Mesenchymal stem cell (in vitro differentiated cells and primary cell): ENCODE measurements at regions not wholly inside any gene's neighbourhood (a gene's known extent, or its start where the extent isn't known, plus 50 kb on each side); places are given as distances from the start of the nearest gene placed in this dataset.

Experiments used
- DNase-seq: peaks from one replicate; pipeline ENCODE4 v3.0.0-alpha.2; 2013
- H2AFZ ChIP-seq: one replicate; pipeline ENCODE4 v1.6.1; 2013; ENCODE audit warnings: low read depth, mild to moderate bottlenecking, control low read depth, inconsistent platforms, low read length, moderate library complexity
- H2AK5ac ChIP-seq: 2 replicates; pipeline ENCODE4 v1.6.1; 2013; ENCODE audit warnings: low read length, moderate library complexity, mild to moderate bottlenecking, inconsistent platforms; ENCODE audit not compliant: severe bottlenecking
- H2BK120ac ChIP-seq: one replicate; pipeline ENCODE4 v1.6.1; 2013; ENCODE audit warnings: low read depth, mild to moderate bottlenecking, inconsistent platforms, low read length, moderate library complexity
- H2BK12ac ChIP-seq, 2 experiments: one replicate each; pipeline ENCODE4 v1.6.1; 2013; ENCODE audit warnings: inconsistent platforms in 2 of 2, low read length in 2 of 2, mild to moderate bottlenecking in 2 of 2, moderate library complexity in 2 of 2, control low read depth in 1 of 2
- H2BK15ac ChIP-seq: one replicate; pipeline ENCODE4 v1.6.1; 2013; ENCODE audit warnings: mild to moderate bottlenecking, low read depth, inconsistent platforms; ENCODE audit not compliant: poor library complexity, severe bottlenecking
- H2BK5ac ChIP-seq: 2 replicates; pipeline ENCODE4 v1.6.1; 2013; ENCODE audit warnings: low read depth, mild to moderate bottlenecking, low read length, control low read depth, inconsistent platforms; ENCODE audit not compliant: poor library complexity, severe bottlenecking
- H3K14ac ChIP-seq, 2 experiments: one replicate each; pipeline ENCODE4 v1.6.1; 2013; ENCODE audit warnings: inconsistent platforms in 2 of 2, low read length in 2 of 2, control low read depth in 1 of 2, mild to moderate bottlenecking in 1 of 2, moderate library complexity in 1 of 2
- H3K18ac ChIP-seq, 2 experiments: one replicate each; pipeline ENCODE4 v1.6.1; 2013; ENCODE audit warnings: inconsistent platforms in 2 of 2, low read length in 2 of 2, control low read depth in 1 of 2, low read depth in 1 of 2, mild to moderate bottlenecking in 1 of 2
- H3K23ac ChIP-seq, 2 experiments: one replicate each; pipeline ENCODE4 v1.6.1; 2013; ENCODE audit warnings: inconsistent platforms in 2 of 2, low read length in 2 of 2, mild to moderate bottlenecking in 2 of 2, moderate library complexity in 2 of 2, control low read depth in 1 of 2
- H3K27ac ChIP-seq: 2 replicates; pipeline ENCODE4 v1.5.1; 2013; ENCODE audit warnings: mild to moderate bottlenecking, moderate library complexity, low read length, control low read depth, inconsistent platforms; ENCODE audit not compliant: poor library complexity, severe bottlenecking
- H3K27me3 ChIP-seq, 2 experiments: 2 replicates each; pipeline versions ENCODE4 v1.6.1 to v1.7.0; 2013; ENCODE audit warnings: low read length in 2 of 2, mild to moderate bottlenecking in 2 of 2, moderate library complexity in 2 of 2, control low read depth in 1 of 2, inconsistent platforms in 1 of 2; ENCODE audit not compliant: control insufficient read depth in 1 of 2, insufficient read depth in 1 of 2
- H3K36me3 ChIP-seq, 2 experiments: 2 replicates each; pipeline versions ENCODE4 v1.6.1 to v1.7.0; 2013; ENCODE audit warnings: low read length in 2 of 2, control low read depth in 1 of 2, inconsistent platforms in 1 of 2, low read depth in 1 of 2, mild to moderate bottlenecking in 1 of 2; ENCODE audit not compliant: insufficient read depth in 2 of 2, control insufficient read depth in 1 of 2
- H3K4ac ChIP-seq, 2 experiments: one replicate each; pipeline ENCODE4 v1.6.1; 2013; ENCODE audit warnings: inconsistent platforms in 2 of 2, low read length in 2 of 2, mild to moderate bottlenecking in 2 of 2, moderate library complexity in 2 of 2, control low read depth in 1 of 2, low read depth in 1 of 2
- H3K4me1 ChIP-seq: 2 replicates; pipeline ENCODE4 v1.6.1; 2013; ENCODE audit warnings: low read depth, low read length, control low read depth; ENCODE audit not compliant: control insufficient read depth, insufficient read depth
- H3K4me2 ChIP-seq: 2 replicates; pipeline ENCODE4 v1.6.1; 2013; ENCODE audit warnings: low read length, mild to moderate bottlenecking, inconsistent platforms; ENCODE audit not compliant: poor library complexity, severe bottlenecking
- H3K4me3 ChIP-seq, 2 experiments: 2 replicates each; pipeline versions ENCODE4 v1.5.1 to v1.7.0; 2013; ENCODE audit warnings: low read length in 2 of 2, mild to moderate bottlenecking in 2 of 2, control low read depth in 1 of 2, low read depth in 1 of 2; ENCODE audit not compliant: insufficient read depth in 1 of 2
- H3K79me1 ChIP-seq: replicated peaks from 2 replicates; pipeline ENCODE4 v1.6.1; 2013; ENCODE audit warnings: mild to moderate bottlenecking, control low read depth, low read length, inconsistent platforms; ENCODE audit not compliant: poor library complexity, severe bottlenecking
- H3K9ac ChIP-seq: 2 replicates; pipeline ENCODE4 v1.7.0; 2013; ENCODE audit warnings: mild to moderate bottlenecking, low read length, moderate library complexity
- H3K9me3 ChIP-seq: 2 replicates; pipeline ENCODE4 v1.7.0; 2013; ENCODE audit warnings: mild to moderate bottlenecking, low read length; ENCODE audit not compliant: control insufficient read depth
- H4K8ac ChIP-seq: one replicate; pipeline ENCODE4 v1.6.1; 2013; ENCODE audit warnings: inconsistent platforms, mild to moderate bottlenecking, low read length, moderate library complexity
- H4K91ac ChIP-seq: one replicate; pipeline ENCODE4 v1.6.1; 2013; ENCODE audit warnings: mild to moderate bottlenecking, low read length, inconsistent platforms
- WGBS: methylation state at CpG from one replicate; pipeline ENCODE4 v1.1.7; 2013; ENCODE audit warnings: mixed read lengths; 5-methylcytosine and 5-hydroxymethylcytosine counted together

- peak overlapping the region; percentile 59 for H3K27ac ChIP-seq
- 74% methylated on average over 5 of the region's 5 CpGs for whole genome bisulfite sequencing
Measured at GRCh38 chr2:47309472-47309951, 59.6 kb upstream of the EPCAM start.

GRCh38 chr2:47307066-47307465 lies 62.0 kb upstream of the EPCAM start:
- no peak overlapping the region for H4K8ac ChIP-seq
- H3K79me1 ChIP-seq: no peaks in the 10 kb centered on the region
- H3K4me1 ChIP-seq: peaks cover 20% of the 10 kb centered on the region
- H2BK15ac ChIP-seq: no peak overlapping the region
- H3K36me3 ChIP-seq: no peaks in the 10 kb centered on the region
- no peak overlapping the region for H2BK5ac ChIP-seq
- H3K4me3 ChIP-seq: no peak overlapping the region
- no peak overlapping the region for H2BK120ac ChIP-seq
- H3K14ac ChIP-seq: no peak overlapping the region
- H3K18ac ChIP-seq: no peak overlapping the region
- no peak overlapping the region for H4K91ac ChIP-seq
- no peak overlapping the region for H3K23ac ChIP-seq
- no peak overlapping the region for H2BK12ac ChIP-seq
- H3K27ac ChIP-seq: no peak overlapping the region
- H2AFZ ChIP-seq: no peak overlapping the region
- no peaks in the 10 kb centered on the region for H3K9me3 ChIP-seq
- peak; percentile 45 for DNase-seq
- no peak overlapping the region for H2AK5ac ChIP-seq
- H3K4ac ChIP-seq: no peak overlapping the region
- H3K27me3 ChIP-seq: no peaks in the 10 kb centered on the region
- no peak overlapping the region for H3K9ac ChIP-seq
- no peak overlapping the region for H3K4me2 ChIP-seq

More at GRCh38 chr2:47309472-47309951, 59.6 kb upstream of the EPCAM start:
- H3K4me1 ChIP-seq: peaks cover 24% of the 10 kb centered on the region
- no peak overlapping the region for H2BK120ac ChIP-seq
- no peak overlapping the region for H3K4me2 ChIP-seq
- H3K23ac ChIP-seq: no peak overlapping the region
- H2AK5ac ChIP-seq: peak overlapping the region; percentile 27
- no peaks in the 10 kb centered on the region for H3K36me3 ChIP-seq
- H3K9me3 ChIP-seq: no peaks in the 10 kb centered on the region
- H2AFZ ChIP-seq: no peak overlapping the region
- no peak overlapping the region for H2BK15ac ChIP-seq
- no peak overlapping the region for H3K4ac ChIP-seq
- H4K91ac ChIP-seq: no peak overlapping the region
- H4K8ac ChIP-seq: no peak overlapping the region
- H3K4me3 ChIP-seq: no peak overlapping the region
- DNase-seq: no peak
- peak overlapping the region in 1 of 2 experiments; percentile 6 for H2BK12ac ChIP-seq
- peak overlapping the region in 1 of 2 experiments; percentile 67 for H3K18ac ChIP-seq
- no peaks in the 10 kb centered on the region for H3K27me3 ChIP-seq
- no peaks in the 10 kb centered on the region for H3K79me1 ChIP-seq
- no peak overlapping the region for H2BK5ac ChIP-seq
- H3K14ac ChIP-seq: peak overlapping the region in 1 of 2 experiments; percentile 82
- no peak overlapping the region for H3K9ac ChIP-seq

- H4K8ac ChIP-seq: no peak overlapping the region
- H3K23ac ChIP-seq: no peak overlapping the region
- H2AFZ ChIP-seq: no peak overlapping the region
- H3K36me3 ChIP-seq: no peaks in the 10 kb centered on the region
- H3K4me2 ChIP-seq: no peak overlapping the region
- H2AK5ac ChIP-seq: no peak overlapping the region
- H3K27me3 ChIP-seq: peaks cover 0 to 7% of the 10 kb centered on the region in 2 experiments
- no peak overlapping the region for H2BK12ac ChIP-seq
- peaks cover 8% of the 10 kb centered on the region for H3K4me1 ChIP-seq
- no peak for DNase-seq
- no peak overlapping the region for H4K91ac ChIP-seq
- no peak overlapping the region for H2BK5ac ChIP-seq
- WGBS: 58% methylated on average over 4 of the region's 4 CpGs
- H3K14ac ChIP-seq: no peak overlapping the region
- no peak overlapping the region for H2BK120ac ChIP-seq
- H3K4ac ChIP-seq: no peak overlapping the region
- no peak overlapping the region for H3K4me3 ChIP-seq
- H3K9ac ChIP-seq: no peak overlapping the region
- peak overlapping the region in 1 of 2 experiments; percentile 17 for H3K18ac ChIP-seq
- no peak overlapping the region for H3K27ac ChIP-seq
- no peaks in the 10 kb centered on the region for H3K79me1 ChIP-seq
- no peak overlapping the region for H2BK15ac ChIP-seq
- no peaks in the 10 kb centered on the region for H3K9me3 ChIP-seq
Measured at GRCh38 chr2:47304654-47305053, 64.5 kb upstream of the EPCAM start.

- no peak overlapping the region for H3K14ac ChIP-seq
- H3K4ac ChIP-seq: no peak overlapping the region
- peak overlapping the region in 1 of 2 experiments; percentile 49 for H3K18ac ChIP-seq
- no peak overlapping the region for H2AFZ ChIP-seq
- no peak overlapping the region for H2AK5ac ChIP-seq
- no peak overlapping the region for H4K8ac ChIP-seq
- 10% methylated on average over 3 of the region's 3 CpGs for WGBS
- peaks cover 0 to 7% of the 10 kb centered on the region in 2 experiments for H3K27me3 ChIP-seq
- peak overlapping the region in 1 of 2 experiments; percentile 63 for H2BK12ac ChIP-seq
- no peak overlapping the region for H3K4me3 ChIP-seq
- peaks cover 5% of the 10 kb centered on the region for H3K4me1 ChIP-seq
- no peak overlapping the region for H3K27ac ChIP-seq
- H3K9me3 ChIP-seq: no peaks in the 10 kb centered on the region
- H3K4me2 ChIP-seq: no peak overlapping the region
- no peak overlapping the region for H2BK120ac ChIP-seq
- H2BK5ac ChIP-seq: no peak overlapping the region
- H2BK15ac ChIP-seq: no peak overlapping the region
- H3K23ac ChIP-seq: no peak overlapping the region
- H3K36me3 ChIP-seq: no peaks in the 10 kb centered on the region
- DNase-seq: peak; percentile 72
- no peak overlapping the region for H4K91ac ChIP-seq
- H3K9ac ChIP-seq: no peak overlapping the region
- no peaks in the 10 kb centered on the region for H3K79me1 ChIP-seq
Measured at GRCh38 chr2:47303341-47304148, 65.6 kb upstream of the EPCAM start.
